ENCODE measurements at regions not wholly inside any gene's neighbourhood (a gene's known extent, or its start where the extent isn't known, plus 50 kb on each side); places are given as distances from the start of the nearest gene placed in this dataset.
"Not testable (repeated sequence)": the region's sequence is repeated elsewhere in the genome, so short reads cannot be mapped to it uniquely, and the experiment has no call there.

DNA sequence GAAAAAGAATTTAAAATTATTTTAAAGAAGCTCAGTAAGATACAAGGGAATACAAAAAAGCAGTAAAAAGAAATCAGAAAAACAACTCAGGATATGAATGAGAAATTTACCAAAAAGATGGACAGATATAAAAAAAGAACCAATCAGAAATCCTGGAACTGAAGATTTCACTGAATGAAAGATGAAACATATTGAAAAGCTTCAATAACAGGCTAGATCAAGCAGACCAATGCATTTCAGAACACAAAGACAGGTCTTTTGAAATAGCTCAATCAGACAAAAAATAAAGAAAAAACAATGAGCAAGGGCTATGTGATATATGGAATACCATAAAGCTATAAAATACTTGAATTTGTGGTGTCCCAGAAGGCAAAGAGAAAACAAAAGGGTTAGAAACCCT lies 322.6 kb upstream of the POU5F2 start:
- no peaks in the 10 kb centered on the region for H3K27me3 ChIP-seq (ENCODE audit: control insufficient read depth, insufficient read depth)
- no peak overlapping the region for H3K27ac ChIP-seq (ENCODE audit: low read length)
- no peak overlapping the region for H3K4me3 ChIP-seq (ENCODE audit: low read length)
- no peak for DNase-seq
- intact Hi-C loops (cut with DNase I) = no loop called here
- ATAC-seq = no peak
- no peaks in the 10 kb centered on the region for H3K4me1 ChIP-seq (ENCODE audit: control insufficient read depth, insufficient read depth, low read length)
- no peaks in the 10 kb centered on the region for H3K9me3 ChIP-seq (ENCODE audit: control insufficient read depth, low read length)

- Histone ChIP-seq H3K4me1 (ENCODE audit: control insufficient read depth, insufficient read depth, low read length) (peaks cover 2% of the 10 kb centered on the region), H3K27ac (ENCODE audit: low read length) (no peak overlapping the region), H3K27me3 (ENCODE audit: control insufficient read depth, insufficient read depth) (no peaks in the 10 kb centered on the region), H3K4me3 (ENCODE audit: low read length) (no peak overlapping the region), H3K9me3 (ENCODE audit: control insufficient read depth, low read length) (no peaks in the 10 kb centered on the region)
- WGBS = 88% methylated on average over 2 of the region's 2 CpGs
- DNase-seq (no peak), ATAC-seq (no peak)
- intact Hi-C loops (cut with DNase I) = no loop called here
These were observed 316.3 kb upstream of the POU5F2 start for GRCh38 chr5:94057655-94058054.

GRCh38 chr5:94057217-94057616 lies 315.8 kb upstream of the POU5F2 start:
- peaks cover 2% of the 10 kb centered on the region for H3K4me1 ChIP-seq (ENCODE audit: control insufficient read depth, insufficient read depth, low read length)
- DNase-seq (no peak), ATAC-seq (no peak)
- 68% methylated on average over 1 of the region's 1 CpG for WGBS
- no peaks in the 10 kb centered on the region for H3K9me3 ChIP-seq (ENCODE audit: control insufficient read depth, low read length)
- no peak overlapping the region for H3K4me3 ChIP-seq (ENCODE audit: low read length)
- no peak overlapping the region for H3K27ac ChIP-seq (ENCODE audit: low read length)
- intact Hi-C loops (cut with DNase I) = no loop called here
- no peaks in the 10 kb centered on the region for H3K27me3 ChIP-seq (ENCODE audit: control insufficient read depth, insufficient read depth)

- H3K4me1 ChIP-seq (ENCODE audit: control insufficient read depth, insufficient read depth, low read length); H3K9me3 ChIP-seq (ENCODE audit: control insufficient read depth, low read length); intact Hi-C loops (cut with DNase I); ATAC-seq; H3K4me3 ChIP-seq (ENCODE audit: low read length); H3K27ac ChIP-seq (ENCODE audit: low read length); DNase-seq; H3K27me3 ChIP-seq (ENCODE audit: control insufficient read depth, insufficient read depth): not testable (repeated sequence)
- 98% methylated on average over 10 of the region's 10 CpGs for WGBS
These were observed 308.0 kb upstream of the POU5F2 start for GRCh38 chr5:94049307-94049922.

- intact Hi-C loops (cut with DNase I) = no loop called here
- H3K27me3 ChIP-seq (ENCODE audit: control insufficient read depth, insufficient read depth) = no peaks in the 10 kb centered on the region
- no peak overlapping the region for H3K27ac ChIP-seq (ENCODE audit: low read length)
- H3K4me3 ChIP-seq (ENCODE audit: low read length) = no peak overlapping the region
- no peaks in the 10 kb centered on the region for H3K4me1 ChIP-seq (ENCODE audit: control insufficient read depth, insufficient read depth, low read length)
- no peak for ATAC-seq
- DNase-seq = no peak
- 84% methylated on average over 6 of the region's 6 CpGs for WGBS
- H3K9me3 ChIP-seq (ENCODE audit: control insufficient read depth, low read length) = no peaks in the 10 kb centered on the region
These were observed 304.7 kb upstream of the POU5F2 start for GRCh38 chr5:94045839-94046782.

GRCh38 chr5:94043311-94043710 lies 301.9 kb upstream of the POU5F2 start:
- DNase-seq = no peak
- ATAC-seq = no peak
- no peaks in the 10 kb centered on the region for H3K9me3 ChIP-seq (ENCODE audit: control insufficient read depth, low read length)

GRCh38 chr5:94040591-94041148 lies 299.3 kb upstream of the POU5F2 start:
- H3K9me3 ChIP-seq (ENCODE audit: control insufficient read depth, low read length) = no peaks in the 10 kb centered on the region
- ATAC-seq (no peak), DNase-seq (no peak)
- H3K4me1 ChIP-seq (ENCODE audit: control insufficient read depth, insufficient read depth, low read length) = no peaks in the 10 kb centered on the region
- 74% methylated on average over 7 of the region's 7 CpGs for WGBS
- intact Hi-C loops (cut with DNase I) = no loop called here
- H3K27me3 ChIP-seq (ENCODE audit: control insufficient read depth, insufficient read depth) = no peaks in the 10 kb centered on the region
- H3K4me3 ChIP-seq (ENCODE audit: low read length) = no peak overlapping the region
- no peak overlapping the region for H3K27ac ChIP-seq (ENCODE audit: low read length)

More at GRCh38 chr5:94043311-94043710, 301.9 kb upstream of the POU5F2 start:
- no peaks in the 10 kb centered on the region for H3K4me1 ChIP-seq (ENCODE audit: control insufficient read depth, insufficient read depth, low read length)
- no peak overlapping the region for H3K4me3 ChIP-seq (ENCODE audit: low read length)
- no peak overlapping the region for H3K27ac ChIP-seq (ENCODE audit: low read length)
- intact Hi-C loops (cut with DNase I) = no loop called here
- H3K27me3 ChIP-seq (ENCODE audit: control insufficient read depth, insufficient read depth) = no peaks in the 10 kb centered on the region

GRCh38 chr5:94039101-94039500 lies 297.7 kb upstream of the POU5F2 start:
- intact Hi-C loops (cut with DNase I) = no loop called here

DNA sequence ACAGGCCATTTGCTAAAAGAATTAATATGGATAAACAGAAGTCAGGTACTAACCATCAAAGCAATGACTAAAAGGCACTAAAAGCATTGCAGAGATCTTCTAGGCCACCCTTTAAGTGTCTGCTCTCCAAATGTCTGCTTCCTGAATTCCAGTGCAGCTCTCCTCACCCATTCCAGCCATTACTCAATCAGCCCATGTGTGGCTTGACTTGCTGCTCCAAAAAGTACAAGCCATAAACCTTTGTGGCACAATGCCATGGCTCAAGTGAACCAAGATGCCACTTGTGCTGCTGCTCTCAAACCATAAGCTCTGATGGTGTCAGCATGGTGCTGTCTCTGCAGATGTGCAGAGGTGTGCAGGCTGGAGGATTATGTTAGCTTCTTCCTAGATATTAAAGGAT lies 290.2 kb upstream of the POU5F2 start:
- no peak for ATAC-seq
- no peak for DNase-seq

More at GRCh38 chr5:94039101-94039500, 297.7 kb upstream of the POU5F2 start:
- Histone ChIP-seq H3K27me3 (ENCODE audit: control insufficient read depth, insufficient read depth) (no peaks in the 10 kb centered on the region), H3K9me3 (ENCODE audit: control insufficient read depth, low read length) (no peaks in the 10 kb centered on the region), H3K4me3 (ENCODE audit: low read length) (no peak overlapping the region), H3K27ac (ENCODE audit: low read length) (no peak overlapping the region), H3K4me1 (ENCODE audit: control insufficient read depth, insufficient read depth, low read length) (no peaks in the 10 kb centered on the region)
- no peak for ATAC-seq
- no peak for DNase-seq

DNA sequence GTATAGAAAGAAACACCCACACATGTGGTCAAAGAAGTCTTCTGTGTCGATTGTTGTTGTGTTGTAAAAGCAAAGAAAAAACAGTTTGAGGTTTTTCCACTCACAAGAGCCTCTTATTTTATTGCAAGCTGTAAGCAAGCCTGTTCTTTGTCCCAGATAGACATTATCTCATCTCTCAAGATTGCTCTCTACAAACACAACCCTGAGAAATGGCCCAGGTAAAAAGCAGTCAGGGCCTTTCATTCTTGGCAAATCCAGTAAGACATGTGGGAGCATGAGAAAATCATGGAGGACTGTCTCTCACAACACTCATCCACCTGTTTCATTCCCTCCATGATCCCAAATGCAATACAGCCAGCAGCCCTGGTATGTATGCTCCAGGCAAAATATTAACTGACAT lies 286.6 kb upstream of the POU5F2 start:
- no peak for ATAC-seq
- no peak overlapping the region for H3K27ac ChIP-seq (ENCODE audit: low read length)
- no peaks in the 10 kb centered on the region for H3K4me1 ChIP-seq (ENCODE audit: control insufficient read depth, insufficient read depth, low read length)
- H3K27me3 ChIP-seq (ENCODE audit: control insufficient read depth, insufficient read depth) = no peaks in the 10 kb centered on the region
- no peak overlapping the region for H3K4me3 ChIP-seq (ENCODE audit: low read length)
- intact Hi-C loops (cut with DNase I) = no loop called here
- no peak for DNase-seq
- H3K9me3 ChIP-seq (ENCODE audit: control insufficient read depth, low read length) = no peaks in the 10 kb centered on the region
- WGBS = 63% methylated on average over 1 of the region's 1 CpG

More for the DNA sequence above, 290.2 kb upstream of the POU5F2 start:
- no peak overlapping the region for H3K27ac ChIP-seq (ENCODE audit: low read length)
- intact Hi-C loops (cut with DNase I) = no loop called here
- no peaks in the 10 kb centered on the region for H3K27me3 ChIP-seq (ENCODE audit: control insufficient read depth, insufficient read depth)
- no peak overlapping the region for H3K4me3 ChIP-seq (ENCODE audit: low read length)
- no peaks in the 10 kb centered on the region for H3K9me3 ChIP-seq (ENCODE audit: control insufficient read depth, low read length)
- no peaks in the 10 kb centered on the region for H3K4me1 ChIP-seq (ENCODE audit: control insufficient read depth, insufficient read depth, low read length)

GRCh38 chr5:94027145-94027544 lies 285.7 kb upstream of the POU5F2 start:
- Histone ChIP-seq H3K27me3 (ENCODE audit: control insufficient read depth, insufficient read depth) (no peaks in the 10 kb centered on the region), H3K4me1 (ENCODE audit: control insufficient read depth, insufficient read depth, low read length) (no peaks in the 10 kb centered on the region), H3K27ac (ENCODE audit: low read length) (no peak overlapping the region), H3K4me3 (ENCODE audit: low read length) (no peak overlapping the region), H3K9me3 (ENCODE audit: control insufficient read depth, low read length) (no peaks in the 10 kb centered on the region)
- intact Hi-C loops (cut with DNase I) = no loop called here
- no peak for ATAC-seq
- no peak for DNase-seq
- WGBS = 92% methylated on average over 1 of the region's 1 CpG

All from right cardiac atrium (tissue), 5 donors.